Activated CD8-positive, alpha-beta memory T cell treated with anti-CD3 and anti-CD28 coated beads, Interleukin-2, amount 10 ng/mL, durations not matched to agents 7 days and 5 days (primary cell): ENCODE measurements at regions not wholly inside any gene's neighbourhood (a gene's known extent, or its start where the extent isn't known, plus 50 kb on each side); places are given as distances from the start of the nearest gene placed in this dataset.
"Not testable (repeated sequence)": the region's sequence is repeated elsewhere in the genome, so short reads cannot be mapped to it uniquely, and the experiment has no call there.

ENCODE experiments used
- ATAC-seq: fragments of 150-1000 bp; cut with Tn5 transposase; one replicate; pipeline ENCODE4 v1.10.0; 2021; ENCODE audit warnings: moderate library complexity
- CTCF ChIA-PET: fragments of 350-600 bp; sonication (Branson Sonifier 250); formaldehyde crosslinking; loops from one replicate; lab custom pipeline; 2021; ENCODE audit warnings: antibody characterized with exemption; lab: Charles Lee
- DNase-seq: peaks from one replicate; pipeline ENCODE4 v3.0.0-alpha.2; 2020
- H3K27ac Mint-ChIP-seq: one replicate; pipeline ENCODE4 v1.8.0; 2021; ENCODE audit warnings: mild to moderate bottlenecking, mixed read lengths
- H3K27me3 Mint-ChIP-seq: one replicate; pipeline ENCODE4 v1.8.0; 2021; ENCODE audit warnings: mixed read lengths
- H3K36me3 Mint-ChIP-seq: one replicate; pipeline ENCODE4 v1.8.0; 2021; ENCODE audit warnings: mild to moderate bottlenecking, mixed read lengths
- H3K4me1 Mint-ChIP-seq: one replicate; pipeline ENCODE4 v1.8.0; 2021; ENCODE audit warnings: mixed read lengths
- H3K4me3 Mint-ChIP-seq: one replicate; pipeline ENCODE4 v1.8.0; 2021; ENCODE audit warnings: mild to moderate bottlenecking, moderate library complexity, mixed read lengths
- H3K9me3 Mint-ChIP-seq: one replicate; pipeline ENCODE4 v1.8.0; 2022; ENCODE audit warnings: low read depth, mixed read lengths

- ATAC-seq (no peak), DNase-seq (no peak)
- H3K4me3 Mint-ChIP-seq: no peak overlapping the region
- no peaks in the 10 kb centered on the region for H3K9me3 Mint-ChIP-seq
- no peaks in the 10 kb centered on the region for H3K27me3 Mint-ChIP-seq
- no peak overlapping the region for H3K27ac Mint-ChIP-seq
- no peaks in the 10 kb centered on the region for H3K4me1 Mint-ChIP-seq
- CTCF ChIA-PET: no interaction called here
- no peaks in the 10 kb centered on the region for H3K36me3 Mint-ChIP-seq
Observed at GRCh38 chr7:115293628-115294240, 371.8 kb downstream of the MDFIC start.

- ATAC-seq: no peak
- no peaks in the 10 kb centered on the region for H3K4me1 Mint-ChIP-seq
Observed at GRCh38 chr7:115292381-115292780, 370.5 kb downstream of the MDFIC start.

GRCh38 chr7:115289971-115290370, 368.1 kb downstream of the MDFIC start:
- Mint-ChIP-seq H3K27ac (no peak overlapping the region), H3K9me3 (no peaks in the 10 kb centered on the region), H3K4me1 (no peaks in the 10 kb centered on the region), H3K27me3 (no peaks in the 10 kb centered on the region), H3K4me3 (no peak overlapping the region), H3K36me3 (no peaks in the 10 kb centered on the region)
- CTCF ChIA-PET: no interaction called here
- no peak for DNase-seq
- ATAC-seq: no peak

More at GRCh38 chr7:115292381-115292780, 370.5 kb downstream of the MDFIC start:
- DNase-seq: no peak
- Mint-ChIP-seq H3K9me3 (no peaks in the 10 kb centered on the region), H3K36me3 (no peaks in the 10 kb centered on the region), H3K4me3 (no peak overlapping the region), H3K27ac (no peak overlapping the region), H3K27me3 (no peaks in the 10 kb centered on the region)
- CTCF ChIA-PET: no interaction called here

- H3K27ac Mint-ChIP-seq: no peak overlapping the region
- H3K27me3 Mint-ChIP-seq: peaks cover 2% of the 10 kb centered on the region
- ATAC-seq (no peak), DNase-seq (no peak)
- CTCF ChIA-PET: no interaction called here
- H3K36me3 Mint-ChIP-seq: no peaks in the 10 kb centered on the region
- no peak overlapping the region for H3K4me3 Mint-ChIP-seq
- no peaks in the 10 kb centered on the region for H3K4me1 Mint-ChIP-seq
- H3K9me3 Mint-ChIP-seq: no peaks in the 10 kb centered on the region
Observed at GRCh38 chr7:115276791-115277190, 354.9 kb downstream of the MDFIC start.

DNA sequence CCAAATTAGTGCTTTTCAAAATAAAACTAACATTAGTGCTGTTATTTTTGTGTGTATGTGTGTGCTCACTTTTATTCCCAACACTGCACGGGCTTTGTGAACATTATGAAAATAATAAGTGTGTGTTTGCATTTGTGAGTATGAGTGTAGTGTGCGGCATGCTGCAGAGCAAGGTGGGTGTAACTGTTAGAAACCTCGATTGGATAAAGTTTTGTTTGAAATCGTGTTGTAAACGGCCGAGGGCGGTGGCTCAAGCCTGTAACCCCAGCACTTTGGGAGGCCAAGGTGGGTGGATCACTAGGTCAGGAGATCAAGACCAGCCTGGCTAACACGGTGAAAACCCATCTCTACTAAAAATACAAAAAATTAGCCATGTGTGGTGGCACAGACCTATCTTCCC, 352.0 kb downstream of the MDFIC start:
- CTCF ChIA-PET, H3K27ac Mint-ChIP-seq, H3K4me1 Mint-ChIP-seq, H3K36me3 Mint-ChIP-seq, H3K9me3 Mint-ChIP-seq, H3K27me3 Mint-ChIP-seq, DNase-seq, ATAC-seq, H3K4me3 Mint-ChIP-seq: not testable (repeated sequence)

GRCh38 chr7:115273139-115273772, 351.4 kb downstream of the MDFIC start:
- Mint-ChIP-seq H3K9me3 (no peaks in the 10 kb centered on the region), H3K27me3 (peaks cover 2% of the 10 kb centered on the region), H3K4me3 (no peak overlapping the region), H3K4me1 (no peaks in the 10 kb centered on the region), H3K27ac (no peak overlapping the region), H3K36me3 (no peaks in the 10 kb centered on the region)
- no peak for DNase-seq
- CTCF ChIA-PET: no interaction called here
- ATAC-seq: no peak

DNA sequence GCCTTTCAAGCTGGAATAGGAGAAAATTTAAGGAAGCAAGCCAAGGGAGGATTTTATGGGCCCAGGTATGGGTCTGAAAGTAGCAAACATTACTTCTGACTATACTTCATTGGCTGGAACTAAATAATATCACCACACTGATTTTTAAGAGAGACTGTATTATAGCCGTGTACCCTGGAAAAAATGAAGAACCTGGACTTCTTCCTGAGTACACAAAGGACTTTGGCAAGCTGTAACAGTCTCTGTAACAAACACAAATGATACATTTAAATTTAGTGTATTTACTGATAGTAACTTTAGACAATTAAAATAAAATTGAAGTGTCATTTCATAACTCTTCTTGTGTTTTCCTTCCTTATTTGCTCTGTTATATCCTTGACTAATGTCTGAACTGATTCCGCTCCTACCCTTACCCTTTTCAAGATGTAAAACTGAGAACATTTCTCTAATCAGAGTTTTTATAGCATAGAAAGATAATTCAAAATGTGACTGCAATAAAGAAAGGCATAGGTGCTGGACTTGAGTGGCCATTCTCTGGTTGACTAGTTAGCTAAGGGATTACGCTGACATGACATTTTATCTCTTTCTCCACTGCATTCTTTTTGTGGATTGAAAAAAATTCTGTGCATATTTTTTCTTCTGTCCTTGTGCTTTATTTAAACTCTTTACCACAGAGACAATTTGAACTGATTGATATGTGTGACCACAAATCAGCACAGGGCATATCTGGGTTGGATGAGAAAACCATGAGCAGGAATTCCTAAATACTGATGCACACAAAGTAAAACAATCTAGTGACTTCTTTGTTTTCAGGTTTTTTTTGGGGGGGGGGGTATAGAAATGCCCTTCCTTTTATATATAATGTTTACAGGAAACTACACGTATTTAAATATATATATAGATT, 349.7 kb downstream of the MDFIC start:
- no peaks in the 10 kb centered on the region for H3K9me3 Mint-ChIP-seq
- no peak overlapping the region for H3K27ac Mint-ChIP-seq
- H3K36me3 Mint-ChIP-seq: no peaks in the 10 kb centered on the region
- no peak for DNase-seq
- CTCF ChIA-PET: no interaction called here
- no peak for ATAC-seq
- no peak overlapping the region for H3K4me3 Mint-ChIP-seq
- peaks cover 2% of the 10 kb centered on the region for H3K27me3 Mint-ChIP-seq
- H3K4me1 Mint-ChIP-seq: no peaks in the 10 kb centered on the region

DNA sequence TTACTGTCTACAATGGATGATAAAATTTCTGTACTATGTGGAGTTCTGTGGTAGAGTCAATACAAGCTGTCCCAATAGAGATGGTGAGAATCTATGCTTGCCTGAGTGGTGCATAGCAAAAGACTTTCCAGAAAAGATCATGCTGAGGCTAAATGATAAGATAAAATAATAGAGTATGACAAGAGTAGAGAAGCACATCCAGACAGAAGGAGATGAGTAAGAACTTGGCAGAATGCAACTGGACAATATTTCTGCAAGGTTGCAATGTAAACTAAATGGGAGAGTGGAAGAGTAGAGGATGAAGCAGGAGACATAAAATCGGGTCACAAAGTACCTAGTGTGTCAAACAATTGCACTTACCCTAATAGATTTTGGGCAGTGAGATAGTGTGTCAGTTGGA, 347.6 kb downstream of the MDFIC start:
- no peaks in the 10 kb centered on the region for H3K4me1 Mint-ChIP-seq
- H3K27me3 Mint-ChIP-seq: peaks cover 5% of the 10 kb centered on the region
- no peak overlapping the region for H3K4me3 Mint-ChIP-seq
- no peak for DNase-seq
- CTCF ChIA-PET: no interaction called here
- H3K9me3 Mint-ChIP-seq: no peaks in the 10 kb centered on the region
- no peak for ATAC-seq
- no peaks in the 10 kb centered on the region for H3K36me3 Mint-ChIP-seq
- H3K27ac Mint-ChIP-seq: no peak overlapping the region

- CTCF ChIA-PET: no interaction called here
- Mint-ChIP-seq H3K4me1 (no peaks in the 10 kb centered on the region), H3K9me3 (no peaks in the 10 kb centered on the region), H3K4me3 (no peak overlapping the region), H3K27me3 (peaks cover 3% of the 10 kb centered on the region), H3K27ac (no peak overlapping the region), H3K36me3 (no peaks in the 10 kb centered on the region)
- DNase-seq (no peak), ATAC-seq (no peak)
Observed at GRCh38 chr7:115267503-115267902, 345.6 kb downstream of the MDFIC start.

DNA sequence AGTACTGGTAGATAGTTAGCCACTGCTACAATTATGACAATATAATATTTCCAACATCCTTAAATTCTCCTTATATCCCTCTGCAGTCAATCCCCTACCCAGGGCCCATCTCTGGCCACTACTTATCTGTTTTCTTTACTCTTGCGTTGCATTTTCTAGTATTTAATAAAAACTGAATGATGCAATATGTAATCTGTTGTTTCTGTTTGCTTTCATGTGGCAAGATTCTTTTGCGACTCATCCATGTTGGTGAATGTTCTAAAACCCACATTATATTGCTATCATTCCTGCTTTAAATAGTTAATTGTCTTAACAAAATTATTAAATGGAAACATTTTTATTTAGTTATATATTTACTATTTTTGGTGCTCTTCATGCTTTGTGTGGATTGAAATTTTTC, 338.5 kb downstream of the MDFIC start:
- no peak for ATAC-seq
- no peak for DNase-seq
- Mint-ChIP-seq H3K4me1 (no peaks in the 10 kb centered on the region), H3K9me3 (no peaks in the 10 kb centered on the region), H3K36me3 (no peaks in the 10 kb centered on the region), H3K27me3 (peaks cover 3% of the 10 kb centered on the region), H3K27ac (no peak overlapping the region), H3K4me3 (no peak overlapping the region)
- CTCF ChIA-PET: no interaction called here

- Mint-ChIP-seq H3K4me1 (no peaks in the 10 kb centered on the region), H3K27ac (no peak overlapping the region), H3K27me3 (no peaks in the 10 kb centered on the region), H3K9me3 (no peaks in the 10 kb centered on the region), H3K36me3 (no peaks in the 10 kb centered on the region), H3K4me3 (no peak overlapping the region)
- ATAC-seq (no peak), DNase-seq (no peak)
- CTCF ChIA-PET: no interaction called here
Observed at GRCh38 chr7:115252461-115252860, 330.6 kb downstream of the MDFIC start.

DNA sequence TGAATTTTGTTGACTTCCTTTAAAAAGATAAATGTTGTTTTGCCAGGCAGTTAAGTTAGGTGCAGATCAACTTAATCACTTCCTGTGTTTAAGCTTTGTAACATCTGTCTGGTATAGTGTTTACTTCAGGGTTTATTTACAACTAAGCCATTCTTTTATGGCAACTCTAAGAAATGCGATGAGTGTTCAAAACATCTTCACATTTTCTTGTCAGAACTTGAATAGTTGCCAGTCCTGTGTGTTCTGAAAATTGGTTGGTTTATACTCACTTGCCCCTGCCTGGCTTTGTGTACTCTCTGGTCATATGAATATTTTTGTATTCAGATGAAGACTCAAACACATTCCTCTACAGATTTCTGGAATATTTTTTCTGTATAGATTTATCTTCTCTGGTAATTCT, 327.2 kb downstream of the MDFIC start:
- Mint-ChIP-seq H3K27me3 (no peaks in the 10 kb centered on the region), H3K4me1 (no peaks in the 10 kb centered on the region), H3K27ac (no peak overlapping the region), H3K4me3 (no peak overlapping the region), H3K36me3 (no peaks in the 10 kb centered on the region), H3K9me3 (no peaks in the 10 kb centered on the region)
- ATAC-seq (no peak), DNase-seq (no peak)
- CTCF ChIA-PET: no interaction called here

DNA sequence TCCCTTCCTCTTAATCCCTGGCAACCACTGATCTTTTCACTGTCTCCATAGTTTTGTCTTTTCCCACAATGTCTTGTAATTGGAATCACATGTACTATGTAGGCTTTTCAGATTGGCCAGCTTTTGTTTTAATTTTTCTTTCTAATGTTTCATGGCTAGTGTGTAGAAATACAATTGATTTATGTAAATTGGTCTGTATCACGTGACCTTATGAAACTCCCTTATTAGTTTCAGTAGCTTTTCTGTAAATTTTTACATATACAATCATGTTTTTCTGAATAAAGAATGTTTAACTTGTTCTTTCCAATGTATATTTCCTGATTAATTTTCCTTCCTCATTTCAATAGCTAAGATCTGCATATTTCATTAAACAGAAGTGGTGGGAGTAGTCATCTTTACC, 319.3 kb downstream of the MDFIC start:
- no peak overlapping the region for H3K27ac Mint-ChIP-seq
- no peaks in the 10 kb centered on the region for H3K4me1 Mint-ChIP-seq
- ATAC-seq (no peak), DNase-seq (no peak)
- no peaks in the 10 kb centered on the region for H3K9me3 Mint-ChIP-seq
- H3K36me3 Mint-ChIP-seq: no peaks in the 10 kb centered on the region
- H3K27me3 Mint-ChIP-seq: peaks cover 3% of the 10 kb centered on the region
- no peak overlapping the region for H3K4me3 Mint-ChIP-seq
- CTCF ChIA-PET: no interaction called here

GRCh38 chr7:115240242-115240641, 318.3 kb downstream of the MDFIC start:
- H3K4me1 Mint-ChIP-seq: no peaks in the 10 kb centered on the region
- H3K36me3 Mint-ChIP-seq: peaks cover 2% of the 10 kb centered on the region
- ATAC-seq (no peak), DNase-seq (no peak)
- H3K4me3 Mint-ChIP-seq: no peak overlapping the region
- CTCF ChIA-PET: no interaction called here
- H3K27me3 Mint-ChIP-seq: peaks cover 3% of the 10 kb centered on the region
- peaks cover 2% of the 10 kb centered on the region for H3K9me3 Mint-ChIP-seq
- no peak overlapping the region for H3K27ac Mint-ChIP-seq
